Endometrium (tissue), 2 donors: ENCODE measurements at regions not wholly inside any gene's neighbourhood (a gene's known extent, or its start where the extent isn't known, plus 50 kb on each side); places are given as distances from the start of the nearest gene placed in this dataset.

Experiments
- FAIRE-seq: peaks from 2 replicates; lab custom pipeline; 2012; peaks lifted over from hg19 to GRCh38; lab: Jason Lieb, UNC
- donor health status: control.
- donor health status: control.

- FAIRE-seq: peak; percentile 48
These were observed 422.4 kb upstream of the OR4E1 start for GRCh38 chr14:22095860-22096513.

DNA sequence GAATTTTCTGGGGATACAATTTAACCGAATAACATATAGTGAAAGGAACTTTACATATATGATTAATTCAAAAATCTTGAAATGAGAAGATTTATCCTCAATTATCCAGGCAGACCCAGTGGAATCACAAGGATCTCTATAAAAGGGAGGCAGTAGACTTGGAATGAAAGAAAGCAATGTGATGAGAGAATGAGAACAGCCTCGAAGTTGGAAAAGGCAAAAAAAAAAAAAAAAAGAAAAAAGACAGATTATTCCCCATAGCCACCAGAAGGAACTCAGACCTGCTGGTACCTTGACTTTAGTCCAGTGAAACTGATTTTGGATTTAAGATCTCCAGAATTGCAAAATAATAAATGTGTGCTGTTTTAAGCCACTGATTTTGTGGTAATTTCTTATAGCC lies 416.3 kb upstream of the OR4E1 start:
- FAIRE-seq: no peak

DNA sequence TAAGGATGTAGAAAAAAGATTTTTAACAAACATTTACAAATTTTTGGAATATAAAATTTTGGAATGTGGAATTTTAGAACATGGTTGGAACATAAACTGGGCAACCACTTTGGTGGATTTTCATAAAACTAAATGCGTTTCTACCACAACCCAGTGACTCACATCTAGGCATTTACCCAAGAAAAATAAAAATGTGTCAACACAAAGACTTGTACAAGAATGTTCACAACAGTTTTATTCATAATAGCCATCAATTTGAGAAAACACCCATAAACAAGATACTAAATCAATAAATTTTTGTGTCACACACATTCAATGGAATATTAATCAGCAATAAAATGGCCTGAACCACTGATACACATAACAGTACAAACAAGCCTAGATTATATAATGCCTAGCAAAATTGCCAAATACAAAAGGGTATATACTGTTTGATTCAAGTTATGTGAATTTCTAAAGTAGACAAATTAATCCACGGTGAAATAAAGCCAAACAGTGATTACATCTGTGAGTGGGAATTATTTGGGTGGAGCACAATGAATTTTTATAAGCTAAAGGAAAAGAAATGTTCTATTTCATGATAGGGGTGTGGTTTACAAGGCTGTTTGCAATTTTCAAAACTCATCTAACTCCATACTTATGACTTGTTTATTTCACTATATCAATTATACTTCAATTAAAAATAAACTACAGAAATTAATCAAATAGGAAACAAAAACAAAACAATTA lies 415.2 kb upstream of the OR4E1 start:
- peak; percentile 95 for FAIRE-seq

DNA sequence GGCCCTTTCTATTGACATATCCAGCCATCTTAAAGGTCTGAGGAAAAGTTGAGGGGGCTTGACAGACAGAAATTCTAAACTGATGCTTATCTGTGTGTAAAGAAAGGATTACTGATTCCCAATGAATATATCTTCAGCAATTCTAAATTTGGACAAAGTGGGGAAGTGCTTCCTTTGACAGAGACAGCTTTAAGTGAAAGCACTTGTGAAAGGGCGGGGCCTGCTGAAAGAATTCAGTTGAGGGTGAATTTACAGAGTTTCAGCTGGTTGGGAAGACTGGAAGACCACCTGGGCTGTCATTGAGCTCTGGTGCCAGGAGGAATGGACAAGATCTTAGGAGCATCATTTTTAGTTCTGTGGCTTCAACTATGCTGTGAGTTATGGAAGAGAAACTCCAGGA lies 412.5 kb upstream of the OR4E1 start:
- FAIRE-seq: no peak

- peak; percentile 67 for FAIRE-seq
These were observed 411.0 kb upstream of the OR4E1 start for GRCh38 chr14:22084393-22085281.

DNA sequence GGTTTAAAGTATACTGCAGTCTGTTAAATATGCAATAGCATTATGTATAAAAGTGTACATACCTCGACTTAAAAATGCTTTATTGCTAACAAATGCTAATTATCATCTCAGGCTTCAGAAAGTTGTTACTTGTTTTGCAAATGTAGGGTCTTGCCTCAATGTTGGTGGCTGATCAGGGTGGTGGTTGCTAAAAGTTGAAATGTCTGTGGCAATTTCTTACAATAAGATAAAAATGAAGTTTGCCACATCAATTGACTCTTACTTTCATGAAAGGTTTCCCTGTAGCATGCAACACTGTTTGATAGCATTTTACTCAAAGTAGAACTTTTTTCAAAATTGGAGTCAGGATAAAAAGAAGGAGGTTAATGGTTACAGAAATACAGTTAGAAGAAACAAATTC lies 407.7 kb upstream of the OR4E1 start:
- FAIRE-seq: no peak

DNA sequence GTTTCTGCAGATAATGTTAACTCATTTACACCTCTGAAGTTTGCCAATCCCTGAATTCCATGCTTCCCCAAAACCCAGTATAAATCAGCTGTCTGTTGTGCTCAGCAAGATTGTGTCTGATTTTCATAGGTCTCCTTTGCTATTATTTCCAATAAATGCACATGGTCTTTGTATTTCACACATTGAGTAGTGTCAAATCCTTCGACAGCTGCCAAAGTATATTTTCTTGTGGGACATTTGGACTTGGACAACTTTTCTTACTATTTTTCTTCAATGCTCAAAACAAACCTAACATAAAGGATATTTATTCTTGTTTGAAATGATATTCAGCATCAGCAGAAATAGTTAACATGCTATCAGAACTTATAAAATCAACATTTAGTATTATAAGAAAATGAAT lies 406.1 kb upstream of the OR4E1 start:
- FAIRE-seq: no peak

DNA sequence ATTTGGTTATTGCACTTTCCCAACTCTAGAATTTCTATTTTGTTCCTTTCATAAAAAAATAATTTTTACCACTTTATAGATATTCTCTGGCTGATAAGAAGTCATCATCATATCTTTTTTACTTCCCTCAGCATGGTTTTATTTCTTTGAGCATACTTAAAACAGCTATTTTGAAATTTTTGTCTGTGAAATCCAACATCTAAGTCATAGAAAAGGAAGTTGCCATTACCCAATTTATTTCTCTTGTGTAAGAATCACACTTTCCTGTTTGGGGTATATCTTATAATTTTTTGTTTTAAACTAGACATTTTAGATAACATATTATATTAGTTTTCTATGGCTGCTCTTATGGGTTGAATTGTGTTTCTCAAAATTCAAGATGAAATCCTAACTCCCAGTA lies 400.2 kb upstream of the OR4E1 start:
- no peak for FAIRE-seq

GRCh38 chr14:22071006-22071405 lies 397.4 kb upstream of the OR4E1 start:
- FAIRE-seq: no peak

DNA sequence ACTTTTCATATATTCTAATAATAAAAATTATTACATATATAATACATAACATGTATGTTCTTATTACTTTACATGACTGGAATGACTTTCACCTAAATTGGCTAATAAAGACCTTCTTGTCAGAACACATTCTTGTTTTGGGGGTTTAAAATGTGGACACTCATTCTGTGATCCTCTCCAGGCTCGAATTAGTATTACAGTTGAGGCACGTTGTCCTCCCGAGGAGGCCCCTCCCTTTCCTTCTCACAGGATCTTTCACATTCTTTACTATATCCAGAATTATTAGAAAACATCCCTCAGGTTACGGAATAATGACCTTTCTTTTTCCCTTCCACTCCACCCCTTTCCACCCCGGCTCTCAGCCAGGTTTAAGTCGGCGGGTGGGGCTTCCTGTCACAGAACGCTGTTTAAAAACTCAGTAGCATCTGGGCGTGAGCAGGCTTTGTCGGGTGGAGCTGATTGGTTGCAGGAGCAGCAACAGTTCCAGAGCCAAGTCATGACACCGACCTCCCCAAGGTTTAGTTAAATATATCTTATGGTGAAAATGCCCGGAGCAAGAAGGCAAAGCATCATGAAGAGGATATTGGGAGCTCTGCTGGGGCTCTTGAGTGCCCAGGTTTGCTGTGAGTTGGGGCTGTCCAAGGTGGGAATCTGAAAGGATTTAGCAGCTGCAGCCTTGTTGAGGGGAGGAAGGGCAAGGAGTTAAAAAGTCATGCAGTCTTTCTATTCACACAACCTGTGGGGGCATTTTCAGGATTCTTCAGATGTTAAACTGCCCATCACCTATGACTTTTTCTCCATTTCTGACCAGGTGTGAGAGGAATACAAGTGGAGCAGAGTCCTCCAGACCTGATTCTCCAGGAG lies 396.7 kb upstream of the OR4E1 start:
- no peak for FAIRE-seq

- no peak for FAIRE-seq
These were observed 391.7 kb upstream of the OR4E1 start for GRCh38 chr14:22065347-22065746.

DNA sequence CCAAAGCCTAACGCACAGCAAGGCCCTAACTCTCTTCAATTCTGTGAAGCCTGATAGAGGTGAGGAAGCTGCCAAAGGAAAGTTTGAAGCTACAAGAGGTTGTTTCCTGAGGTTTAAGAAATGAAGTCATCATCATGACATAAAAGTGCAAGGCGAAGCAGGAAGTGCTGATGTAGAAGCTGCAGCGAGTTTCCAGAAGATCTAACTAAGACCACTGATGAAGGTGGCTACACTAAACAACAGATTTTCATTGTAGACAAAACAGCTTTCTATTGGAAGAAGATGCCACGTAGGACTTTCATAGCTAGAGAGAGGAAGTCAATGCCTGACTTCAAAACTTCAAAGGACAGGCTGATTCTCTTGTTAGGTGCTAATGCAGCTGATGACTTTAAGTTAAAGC lies 385.6 kb upstream of the OR4E1 start:
- FAIRE-seq: no peak

- FAIRE-seq: no peak
These were observed 379.2 kb upstream of the OR4E1 start for GRCh38 chr14:22052795-22053194.

- peak; percentile 4 for FAIRE-seq
These were observed 373.5 kb upstream of the OR4E1 start for GRCh38 chr14:22047115-22047514.

DNA sequence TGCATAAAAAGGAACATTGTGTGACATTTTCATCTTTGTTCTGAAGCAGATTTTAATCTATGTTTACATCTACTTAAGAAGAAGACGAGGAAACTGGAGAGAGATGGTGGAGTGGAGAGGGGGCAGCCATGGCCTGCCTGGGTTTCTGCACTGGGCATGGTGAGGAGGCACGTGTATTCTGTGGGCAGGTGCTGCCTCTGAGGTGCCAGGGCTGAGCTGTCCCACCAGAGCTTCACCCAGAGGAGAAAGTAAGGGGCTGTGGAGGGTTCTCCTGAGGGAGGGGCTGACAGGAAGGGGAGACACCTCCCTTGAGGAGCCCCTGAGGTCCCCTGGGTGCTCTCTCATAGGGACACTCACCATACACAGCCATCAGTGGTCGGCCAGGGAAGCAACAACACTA lies 372.4 kb upstream of the OR4E1 start:
- no peak for FAIRE-seq

DNA sequence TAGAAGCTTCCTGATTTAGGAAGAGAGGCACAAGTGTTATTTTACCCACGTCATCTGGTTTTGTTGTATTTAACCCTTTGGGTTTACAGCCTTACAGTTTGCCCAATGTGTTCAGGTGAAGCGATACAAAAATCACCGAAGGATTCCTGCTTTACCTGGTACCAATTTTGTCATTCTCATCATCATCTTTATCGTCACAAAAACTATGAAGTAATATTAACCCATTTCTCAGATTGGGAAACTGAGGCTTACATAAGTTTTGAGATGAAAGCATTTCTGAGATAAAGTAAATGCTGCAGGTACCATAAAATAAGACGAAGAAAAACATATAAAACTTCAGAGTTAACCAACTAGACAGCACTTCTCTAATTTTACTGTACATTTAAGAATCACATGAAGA lies 370.6 kb upstream of the OR4E1 start:
- no peak for FAIRE-seq

DNA sequence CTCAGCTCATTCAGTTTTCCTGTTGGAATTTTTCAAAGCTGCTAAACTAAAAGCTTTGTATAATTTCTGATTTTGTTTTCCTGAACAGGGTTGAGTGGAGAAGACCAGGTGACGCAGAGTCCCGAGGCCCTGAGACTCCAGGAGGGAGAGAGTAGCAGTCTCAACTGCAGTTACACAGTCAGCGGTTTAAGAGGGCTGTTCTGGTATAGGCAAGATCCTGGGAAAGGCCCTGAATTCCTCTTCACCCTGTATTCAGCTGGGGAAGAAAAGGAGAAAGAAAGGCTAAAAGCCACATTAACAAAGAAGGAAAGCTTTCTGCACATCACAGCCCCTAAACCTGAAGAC lies 367.1 kb upstream of the OR4E1 start:
- no peak for FAIRE-seq

GRCh38 chr14:22039938-22040780 lies 366.5 kb upstream of the OR4E1 start:
- FAIRE-seq: no peak

- no peak for FAIRE-seq
These were observed 363.1 kb upstream of the OR4E1 start for GRCh38 chr14:22036541-22037239.

- FAIRE-seq: no peak
These were observed 352.9 kb upstream of the OR4E1 start for GRCh38 chr14:22026527-22026926.

DNA sequence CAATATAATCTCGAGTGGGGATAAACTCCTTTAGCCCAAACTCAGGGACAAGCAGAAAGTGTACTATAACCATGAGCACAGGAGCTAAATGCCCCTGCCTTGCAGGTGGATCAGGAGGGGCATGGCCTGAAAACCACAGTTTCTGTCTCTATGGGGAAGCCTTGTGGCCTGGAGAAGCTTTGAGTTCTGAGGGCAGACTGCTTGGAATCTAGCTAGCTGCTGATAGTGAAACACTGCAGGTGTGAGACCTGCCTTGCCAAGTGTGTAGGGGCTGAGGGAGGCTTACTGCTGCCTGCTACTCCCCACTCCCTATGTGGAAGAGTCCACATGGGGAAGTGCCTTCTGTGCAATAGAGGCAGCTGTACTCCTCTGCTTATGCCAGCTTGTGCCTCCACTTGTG lies 352.3 kb upstream of the OR4E1 start:
- no peak for FAIRE-seq
